Liver (tissue), 8 donors: ENCODE measurements at regions not wholly inside any gene's neighbourhood (a gene's known extent, or its start where the extent isn't known, plus 50 kb on each side); places are given as distances from the start of the nearest gene placed in this dataset.
"Not testable (repeated sequence)": the region's sequence is repeated elsewhere in the genome, so short reads cannot be mapped to it uniquely, and the experiment has no call there.

Source experiments
- DNase-seq: peaks from one replicate; pipeline ENCODE4 v3.0.0-alpha.2; 2017; ENCODE audit warnings: low spot score
- H3K27ac ChIP-seq, 2 donors: one replicate each; pipeline ENCODE4 v1.7.0; 2013; ENCODE audit warnings: inconsistent platforms in 2 of 2, low read length in 2 of 2, control low read depth in 1 of 2, low read depth in 1 of 2, mild to moderate bottlenecking in 1 of 2
- H3K27me3 ChIP-seq, 4 donors: one replicate each; pipeline versions ENCODE4 v1.6.1 to v1.7.0; 2013; ENCODE audit warnings: low read length in 3 of 4, inconsistent platforms in 1 of 4, mild to moderate bottlenecking in 1 of 4, moderate library complexity in 1 of 4; ENCODE audit not compliant: control insufficient read depth in 4 of 4, insufficient read depth in 4 of 4
- H3K36me3 ChIP-seq, 4 donors: one replicate each; pipeline versions ENCODE4 v1.6.1 to v1.7.0; 2013; ENCODE audit warnings: low read length in 3 of 4, mild to moderate bottlenecking in 3 of 4, low read depth in 1 of 4, moderate library complexity in 1 of 4; ENCODE audit not compliant: control insufficient read depth in 4 of 4, insufficient read depth in 3 of 4
- H3K4me1 ChIP-seq, 4 donors: one replicate each; pipeline versions ENCODE4 v1.6.1 to v1.7.0; 2013; ENCODE audit warnings: low read length in 3 of 4, mild to moderate bottlenecking in 3 of 4, moderate library complexity in 1 of 4; ENCODE audit not compliant: control insufficient read depth in 4 of 4, insufficient read depth in 4 of 4
- H3K4me3 ChIP-seq, 3 donors: one replicate each; pipeline versions ENCODE4 v1.6.1 to v1.7.0; 2013; ENCODE audit warnings: low read length in 3 of 3, control low read depth in 1 of 3, low read depth in 1 of 3, mild to moderate bottlenecking in 1 of 3
- H3K9ac ChIP-seq, 2 donors: one replicate each; pipeline ENCODE4 v1.7.0; 2013; ENCODE audit warnings: low read length in 2 of 2, mild to moderate bottlenecking in 2 of 2, moderate library complexity in 2 of 2, control low read depth in 1 of 2, low read depth in 1 of 2
- H3K9me3 ChIP-seq, 4 donors: one replicate each; pipeline versions ENCODE4 v1.6.1 to v1.7.0; 2013; ENCODE audit warnings: low read length in 3 of 4; ENCODE audit not compliant: control insufficient read depth in 4 of 4
- CTCF ChIP-seq: fragments of 150-350 bp; IDR thresholded peaks from 2 replicates; pipeline ENCODE4 v1.5.1; 2017; ENCODE audit warnings: improper control_type of control experiment, low read depth, low read length; ENCODE audit not compliant: missing input control
- FOXA1 ChIP-seq: IDR thresholded peaks from 2 replicates; pipeline ENCODE4 v1.6.1; 2016; ENCODE audit warnings: antibody characterized with exemption
- FOXA2 ChIP-seq: IDR thresholded peaks from 2 replicates; pipeline ENCODE4 v1.6.1; 2016; ENCODE audit warnings: antibody characterized with exemption
- GABPA ChIP-seq, 2 donors: IDR thresholded peaks in 1 of 2; conservative IDR thresholded peaks in 1 of 2; 2 replicates each; pipeline ENCODE4 v1.6.1; 2016; ENCODE audit warnings: antibody characterized with exemption in 2 of 2, mild to moderate bottlenecking in 1 of 2, moderate library complexity in 1 of 2
- JUND ChIP-seq, 2 donors: IDR thresholded peaks; 2 replicates each; pipeline ENCODE4 v1.6.1; 2016; ENCODE audit warnings: antibody characterized with exemption in 2 of 2
- MAX ChIP-seq: IDR thresholded peaks from 2 replicates; pipeline ENCODE4 v1.6.1; 2016; ENCODE audit warnings: antibody characterized with exemption
- RAD21 ChIP-seq, 2 donors: IDR thresholded peaks; 2 replicates each; pipeline ENCODE4 v1.6.1; 2016; ENCODE audit warnings: antibody characterized with exemption in 2 of 2, mild to moderate bottlenecking in 2 of 2
- REST ChIP-seq: IDR thresholded peaks from 2 replicates; pipeline ENCODE4 v1.6.1; 2016; ENCODE audit warnings: antibody characterized with exemption, mild to moderate bottlenecking
- RXRA ChIP-seq, 2 donors: IDR thresholded peaks; 2 replicates each; pipeline ENCODE4 v1.6.1; 2017 to 2018; ENCODE audit warnings: antibody characterized with exemption in 2 of 2, mild to moderate bottlenecking in 1 of 2
- YY1 ChIP-seq: IDR thresholded peaks from 2 replicates; pipeline ENCODE4 v1.6.1; 2016; ENCODE audit warnings: antibody characterized with exemption, mild to moderate bottlenecking
- ZBTB33 ChIP-seq: IDR thresholded peaks from 2 replicates; pipeline ENCODE4 v1.6.1; 2016; ENCODE audit warnings: antibody characterized with exemption
- WGBS: extraction: QIAGEN DNeasy Blood & Tissue Kit; methylation state at CpG from one replicate; pipeline ENCODE4 v1.1.7; 2013; 5-methylcytosine and 5-hydroxymethylcytosine counted together
- donor health status: healthy.
- donor health status: healthy.
- donor health status: healthy.
- donor health status: healthy.
- donor health status: healthy.

GRCh38 chr5:50903651-50904050 is 237.2 kb downstream of the PARP8 start:
- WGBS = 79% methylated on average over 2 of the region's 2 CpGs
- no peak for DNase-seq
- H3K9me3 ChIP-seq = no peaks in the 10 kb centered on the region
- no peaks in the 10 kb centered on the region for H3K27me3 ChIP-seq
- H3K27ac ChIP-seq = no peak overlapping the region
- no peak overlapping the region for H3K4me3 ChIP-seq
- no peaks in the 10 kb centered on the region for H3K4me1 ChIP-seq
- no peak overlapping the region for H3K9ac ChIP-seq
- no peak for TF ChIP-seq RAD21 (IDR thresholded peaks at IDR 0.05)
- TF ChIP-seq REST = no peak
- TF ChIP-seq FOXA2 = no peak
- no peak for TF ChIP-seq MAX
- no peak for TF ChIP-seq JUND (IDR thresholded peaks at IDR 0.05)
- no peak for TF ChIP-seq ZBTB33
- no peak for TF ChIP-seq GABPA (IDR thresholded peaks at IDR 0.05 in 1 of 2, conservative IDR thresholded peaks at IDR 0.05 in 1 of 2)
- TF ChIP-seq RXRA (IDR thresholded peaks at IDR 0.05) = no peak
- TF ChIP-seq YY1 = no peak
- no peaks in the 10 kb centered on the region for H3K36me3 ChIP-seq

GRCh38 chr5:50905996-50906570 is 239.6 kb downstream of the PARP8 start:
- TF ChIP-seq CTCF = no peak
- TF ChIP-seq ZBTB33 = no peak
- TF ChIP-seq RAD21 (IDR thresholded peaks at IDR 0.05) = no peak
- TF ChIP-seq FOXA2 = no peak
- no peak for TF ChIP-seq GABPA (IDR thresholded peaks at IDR 0.05 in 1 of 2, conservative IDR thresholded peaks at IDR 0.05 in 1 of 2)
- no peak for TF ChIP-seq FOXA1
- WGBS = 64% methylated on average over 2 of the region's 2 CpGs

GRCh38 chr5:50920160-50920559 is 253.7 kb downstream of the PARP8 start:
- not testable (repeated sequence) for H3K27me3 ChIP-seq, H3K36me3 ChIP-seq, H3K4me1 ChIP-seq, DNase-seq, H3K9me3 ChIP-seq, H3K9ac ChIP-seq, H3K27ac ChIP-seq, H3K4me3 ChIP-seq
- 89% methylated on average over 13 of the region's 13 CpGs for WGBS

More at GRCh38 chr5:50905996-50906570, 239.6 kb downstream of the PARP8 start:
- no peak for DNase-seq
- no peaks in the 10 kb centered on the region for H3K9me3 ChIP-seq
- H3K4me1 ChIP-seq = no peaks in the 10 kb centered on the region
- H3K36me3 ChIP-seq = no peaks in the 10 kb centered on the region
- H3K9ac ChIP-seq = no peak overlapping the region
- no peaks in the 10 kb centered on the region for H3K27me3 ChIP-seq
- H3K4me3 ChIP-seq = no peak overlapping the region
- H3K27ac ChIP-seq = no peak overlapping the region
